ENCODE measurements at regions not wholly inside any gene's neighbourhood (a gene's known extent, or its start where the extent isn't known, plus 50 kb on each side); places are given as distances from the start of the nearest gene placed in this dataset.

DNA sequence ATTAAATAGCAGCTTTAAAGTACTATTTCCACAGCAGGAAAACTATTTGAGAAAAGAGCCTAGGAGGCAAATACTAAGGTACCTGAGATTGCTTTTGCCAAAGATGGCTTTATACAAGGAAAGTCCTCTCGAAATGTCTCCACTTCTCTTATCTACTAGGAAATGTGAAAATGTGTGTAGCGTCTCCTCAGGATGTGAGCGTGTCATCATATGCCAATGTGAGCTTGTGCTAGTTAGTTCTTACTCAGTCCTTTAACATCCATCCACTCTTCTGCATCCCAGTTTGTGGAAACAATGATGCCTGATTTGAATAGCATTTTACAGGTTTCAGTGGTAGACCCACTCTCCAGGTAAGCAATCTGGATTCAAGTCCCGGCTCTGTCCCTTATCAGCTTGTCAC lies 421.0 kb downstream of the DYNC2H1 start:
- DNase-seq (ENCODE audit: low read depth), result peak; percentile 68

DNA sequence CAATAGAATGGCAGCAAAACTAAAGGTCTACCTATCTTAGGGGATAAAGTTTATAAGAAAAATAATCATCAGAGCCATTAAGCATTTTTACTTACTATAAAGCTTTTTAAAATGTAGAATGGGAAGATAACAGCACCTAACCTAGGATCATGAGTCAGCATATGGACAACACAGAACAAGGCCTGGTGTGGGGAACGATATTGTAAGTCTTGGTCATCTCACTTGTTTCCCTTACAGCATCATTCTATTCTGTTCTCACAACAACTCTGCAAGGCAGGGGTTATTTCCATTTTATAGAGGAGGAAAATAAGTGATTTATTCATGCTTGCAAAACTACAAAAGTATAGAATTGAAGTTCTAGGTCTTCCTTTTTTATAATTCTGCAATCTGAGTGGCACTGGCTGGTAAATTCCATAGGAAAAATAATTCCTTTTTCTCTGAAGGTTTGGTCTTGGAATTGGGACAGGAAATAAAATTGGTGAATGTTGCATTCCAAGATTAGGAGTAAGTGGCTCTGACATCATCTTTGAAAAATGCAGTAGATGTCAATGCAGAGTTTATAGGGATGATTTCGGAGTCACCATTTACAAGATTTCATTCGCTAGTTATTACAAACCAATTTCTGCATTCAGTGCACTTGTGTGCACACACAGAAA lies 423.0 kb downstream of the DYNC2H1 start:
- peak; percentile 94 for DNase-seq (ENCODE audit: low read depth)

DNA sequence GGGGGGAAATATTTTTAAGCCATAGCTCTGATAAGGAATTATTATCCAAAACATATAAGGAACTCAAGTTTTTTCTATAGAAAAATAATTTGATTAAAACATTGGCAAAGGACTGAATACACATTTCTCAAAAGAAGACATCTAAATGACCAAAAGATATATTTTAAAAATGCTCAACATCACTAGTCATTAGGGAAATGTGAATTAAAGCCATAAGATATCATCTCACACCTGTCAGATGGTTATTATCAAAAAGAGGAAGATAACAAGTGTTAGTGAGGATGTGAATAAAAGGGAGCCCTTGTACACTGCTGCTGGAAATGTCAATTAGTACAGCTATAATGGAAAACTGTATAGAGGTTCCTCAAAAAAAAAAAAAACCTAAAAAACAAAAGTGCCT lies 425.0 kb downstream of the DYNC2H1 start:
- no peak for DNase-seq (ENCODE audit: low read depth)

DNA sequence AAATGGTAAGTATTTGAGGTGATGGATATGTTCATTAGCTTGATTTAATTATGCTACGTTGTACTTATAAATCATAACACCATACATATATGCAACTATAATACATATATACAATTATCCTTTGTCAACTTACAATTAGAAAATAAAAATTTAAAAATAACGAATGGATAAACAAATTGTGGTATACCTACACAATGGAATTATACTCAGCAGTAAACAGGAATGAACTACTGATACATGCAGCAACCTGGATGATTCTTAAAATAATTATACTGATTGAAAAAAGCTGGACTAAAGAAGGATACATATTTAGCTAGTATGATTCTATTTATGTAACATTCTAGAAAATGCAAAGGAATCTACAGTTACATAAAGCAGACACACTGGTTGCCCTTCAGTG lies 425.7 kb downstream of the DYNC2H1 start:
- no peak for DNase-seq (ENCODE audit: low read depth)

DNA sequence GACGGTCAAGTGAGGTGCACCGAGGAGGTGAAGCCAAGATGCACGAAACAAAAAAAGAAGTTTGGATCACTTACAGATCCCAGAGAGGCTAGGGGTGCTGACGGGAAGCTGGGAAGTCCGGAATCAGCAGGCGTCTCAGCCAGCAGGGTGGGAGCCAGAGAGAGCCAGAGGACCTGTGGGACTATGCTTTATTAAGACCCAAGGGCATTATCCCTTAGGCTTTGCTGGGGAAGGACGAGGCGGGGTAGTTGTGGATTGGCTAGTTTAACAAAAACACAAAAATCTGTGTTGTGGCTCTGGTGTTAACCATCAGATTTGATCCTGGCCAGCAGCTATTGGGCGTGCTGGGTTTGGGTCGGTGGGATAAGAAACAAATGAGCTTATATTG lies 427.1 kb downstream of the DYNC2H1 start:
- no peak for DNase-seq (ENCODE audit: low read depth)

DNA sequence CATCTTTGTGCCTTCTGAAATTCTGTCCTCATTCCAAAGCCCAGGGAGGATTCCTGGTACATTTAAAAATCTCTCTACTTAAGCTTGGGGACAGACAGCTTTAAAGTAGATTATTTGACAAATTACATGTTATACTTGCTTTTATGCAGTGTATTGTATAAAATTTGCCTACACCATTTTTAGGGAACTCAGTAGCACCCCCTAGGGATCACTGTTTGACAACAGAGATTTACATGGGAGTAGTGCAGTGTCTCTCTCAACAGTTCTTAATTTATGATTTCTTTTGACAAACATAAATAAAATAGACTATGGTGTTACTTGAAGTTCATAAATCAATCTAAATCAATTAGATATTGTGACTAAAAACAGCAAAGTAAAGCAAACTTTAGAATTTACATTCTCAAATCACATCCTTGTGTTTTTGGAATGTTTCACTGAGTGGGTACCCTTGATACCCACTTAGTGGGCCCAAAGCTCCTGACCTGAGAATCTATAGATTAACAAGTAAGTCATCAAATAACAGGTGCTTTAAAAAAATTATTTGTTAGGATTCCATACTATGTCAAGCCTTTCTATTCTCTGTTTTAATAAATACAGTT lies 428.8 kb downstream of the DYNC2H1 start:
- peak; percentile 68 for DNase-seq (ENCODE audit: low read depth)

DNA sequence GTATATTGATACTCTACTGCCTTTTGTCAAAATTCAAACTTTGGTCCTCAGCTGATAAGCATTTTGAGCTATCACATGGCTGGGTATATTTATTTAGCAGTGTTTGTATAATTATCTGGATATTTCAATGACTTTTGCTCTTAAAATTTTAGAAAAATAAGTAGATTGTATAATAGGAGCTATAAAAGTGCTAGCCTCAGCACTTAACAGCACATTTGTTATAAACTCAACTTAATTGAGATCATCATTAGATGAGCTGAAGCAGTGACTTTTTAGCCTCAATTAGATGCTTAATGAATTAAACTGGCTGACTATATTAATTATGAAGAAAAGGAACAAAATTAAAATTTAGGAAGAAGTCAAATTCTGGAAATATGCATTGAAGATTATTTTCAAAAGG lies 429.9 kb downstream of the DYNC2H1 start:
- DNase-seq (ENCODE audit: low read depth), result no peak

DNA sequence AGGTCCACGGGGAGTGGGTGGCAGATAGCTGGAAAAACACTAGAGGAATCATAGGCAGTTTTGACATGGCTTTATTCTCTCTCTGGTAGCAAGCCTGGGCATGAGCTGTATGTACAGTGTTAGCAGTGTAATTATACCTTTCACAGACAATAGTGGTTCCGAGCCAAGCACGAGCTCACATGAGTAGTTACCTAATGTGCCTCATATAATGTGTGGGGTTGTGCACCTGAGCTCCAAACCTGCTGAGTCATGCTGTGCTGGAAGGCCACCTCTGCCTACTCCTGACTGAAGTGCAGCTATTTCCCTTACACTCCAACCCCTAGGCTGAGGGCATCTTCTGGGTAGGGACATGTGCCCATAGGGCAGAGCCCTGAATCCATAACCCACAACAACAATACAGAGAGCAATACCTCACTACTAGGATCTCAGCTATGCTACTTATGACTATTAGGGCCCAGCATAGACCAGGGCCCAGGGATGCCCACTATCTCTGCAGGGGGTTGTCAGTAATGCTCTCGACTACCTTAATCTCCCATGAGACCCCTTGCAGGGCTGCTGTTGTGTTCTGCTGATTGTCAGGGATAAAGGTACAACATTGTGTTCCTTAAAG lies 432.1 kb downstream of the DYNC2H1 start:
- no peak for DNase-seq (ENCODE audit: low read depth)

DNA sequence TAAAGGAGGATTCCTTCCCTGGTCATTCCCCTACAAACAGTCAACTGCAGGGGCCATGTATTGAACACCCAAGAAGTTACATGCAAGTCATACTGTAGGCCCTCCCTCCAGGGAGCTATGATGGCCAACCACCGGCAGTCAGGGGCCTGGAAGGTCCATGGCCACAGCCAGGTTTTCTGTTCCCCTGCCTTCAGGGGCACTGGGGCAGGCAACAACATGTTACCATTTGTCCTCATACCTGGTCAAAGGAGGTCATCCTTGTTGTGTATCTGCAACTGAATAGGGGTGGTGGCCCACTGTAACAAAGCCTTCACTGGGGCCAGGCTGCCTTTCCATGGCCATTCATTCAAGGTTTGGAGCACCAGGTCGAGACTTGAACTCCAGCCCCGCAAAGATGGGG lies 433.6 kb downstream of the DYNC2H1 start:
- no peak for DNase-seq (ENCODE audit: low read depth)

DNA sequence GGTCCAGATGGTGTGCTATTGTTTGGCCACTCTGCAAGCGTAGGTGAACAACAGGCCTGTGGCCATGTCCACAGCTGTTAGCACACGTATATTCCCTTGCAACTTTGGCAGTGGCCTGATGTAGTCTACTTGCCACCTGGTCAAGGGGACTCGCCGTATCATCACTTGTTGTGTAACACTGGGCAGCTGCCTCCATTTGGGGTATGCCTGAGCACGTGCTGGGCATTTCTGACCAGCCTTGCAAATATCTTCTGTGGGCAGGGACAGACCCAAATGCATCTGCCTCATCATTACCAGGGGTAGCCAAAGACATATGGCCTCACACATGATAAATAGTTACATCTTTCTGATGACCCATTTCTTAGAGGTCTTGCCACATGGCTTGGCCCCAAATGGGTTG lies 434.2 kb downstream of the DYNC2H1 start:
- DNase-seq (ENCODE audit: low read depth), result no peak

DNA sequence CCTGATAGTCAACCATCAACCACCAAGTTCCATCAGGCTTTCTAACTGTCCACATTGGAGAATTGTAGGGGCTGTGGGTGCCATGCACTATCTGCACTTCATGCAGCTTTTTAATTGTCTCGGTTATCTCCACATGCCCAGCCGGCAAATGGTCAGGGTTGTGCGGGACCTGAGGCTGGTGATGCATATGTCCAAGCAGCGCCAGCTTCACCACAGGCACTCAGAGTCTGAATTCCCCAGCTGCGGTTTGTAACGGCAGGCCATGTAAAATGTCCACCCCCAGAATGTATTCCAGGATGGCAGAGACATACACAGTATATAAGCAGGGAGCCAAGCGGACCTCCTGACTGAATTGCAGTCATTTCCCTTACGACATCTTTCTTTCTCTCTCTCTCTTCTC lies 435.6 kb downstream of the DYNC2H1 start:
- no peak for DNase-seq (ENCODE audit: low read depth)

DNA sequence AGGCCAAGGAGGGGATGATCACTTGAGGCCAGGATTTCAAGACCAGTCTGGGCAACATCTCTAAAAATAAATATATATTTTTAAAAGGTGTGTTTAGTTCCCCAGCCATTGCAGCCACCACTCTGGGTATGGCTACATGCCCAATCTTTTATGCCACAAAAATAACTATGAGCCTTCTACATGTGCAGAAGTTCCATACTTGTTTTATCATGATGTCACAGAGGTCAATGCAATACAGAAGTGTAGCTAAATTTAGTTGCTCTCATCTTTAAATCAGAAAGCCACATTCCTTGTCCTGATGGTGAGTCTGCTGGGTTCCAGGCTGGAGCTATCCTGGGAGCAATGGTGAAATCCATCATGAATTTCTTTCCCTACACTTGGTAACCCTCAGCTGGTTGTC lies 436.3 kb downstream of the DYNC2H1 start:
- no peak for DNase-seq (ENCODE audit: low read depth)

DNA sequence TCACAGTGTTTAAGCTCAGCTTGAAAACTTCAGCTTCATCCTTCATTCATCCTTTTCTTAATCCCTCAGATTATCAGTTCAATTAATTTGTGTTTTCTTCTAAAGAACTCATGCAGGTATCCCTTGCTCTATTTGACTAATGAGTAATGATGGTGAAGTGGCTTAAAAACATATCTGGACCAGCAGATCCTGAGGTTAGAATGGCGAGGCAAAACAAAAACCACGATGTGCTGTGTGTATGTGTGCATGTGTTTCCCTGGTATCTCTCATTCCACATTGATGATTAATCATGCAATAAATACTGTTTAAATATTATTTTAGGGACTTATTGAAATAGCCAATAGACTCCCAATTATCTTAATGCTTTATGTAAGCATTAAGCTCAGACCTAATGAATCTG lies 437.0 kb downstream of the DYNC2H1 start:
- peak; percentile 50 for DNase-seq (ENCODE audit: low read depth)

DNA sequence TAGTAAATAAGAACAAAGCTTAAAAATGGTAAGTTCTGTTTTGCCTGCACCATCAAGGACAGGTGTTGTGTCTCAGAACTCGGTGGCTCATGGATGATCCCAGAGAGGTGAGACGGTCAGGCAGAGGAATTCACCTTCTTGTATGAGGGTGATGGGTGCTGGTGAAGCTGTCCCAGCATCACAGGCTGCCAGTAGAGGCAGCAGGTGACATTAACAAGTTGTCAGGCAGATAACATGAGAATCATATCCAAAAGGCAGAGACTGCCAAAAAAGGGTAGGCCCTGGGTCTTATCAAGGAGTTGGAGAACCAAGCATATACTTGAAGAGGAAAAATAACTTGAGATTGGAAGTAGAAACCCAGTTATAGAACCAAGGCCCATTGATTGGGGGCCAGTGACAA lies 437.8 kb downstream of the DYNC2H1 start:
- DNase-seq (ENCODE audit: low read depth), result no peak

DNA sequence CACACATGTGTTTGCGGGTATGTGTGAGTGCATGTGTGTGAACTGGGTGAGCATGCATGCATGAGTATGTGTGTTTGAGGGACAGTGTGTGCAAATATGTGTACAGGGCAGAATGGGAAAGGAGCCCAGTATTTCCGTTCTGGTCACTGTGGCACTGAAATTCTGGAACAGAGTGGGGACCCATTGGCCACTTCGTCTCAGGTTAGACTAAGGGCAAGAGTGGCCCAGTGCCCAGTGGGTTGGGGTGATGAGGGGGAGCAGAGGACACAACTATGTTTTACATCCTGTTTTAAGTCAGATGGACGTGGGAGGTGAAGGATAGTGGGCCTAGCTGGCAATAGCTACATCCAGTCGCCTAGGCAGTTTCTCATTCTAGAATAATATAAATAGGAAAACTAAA lies 438.5 kb downstream of the DYNC2H1 start:
- DNase-seq (ENCODE audit: low read depth), result no peak

DNA sequence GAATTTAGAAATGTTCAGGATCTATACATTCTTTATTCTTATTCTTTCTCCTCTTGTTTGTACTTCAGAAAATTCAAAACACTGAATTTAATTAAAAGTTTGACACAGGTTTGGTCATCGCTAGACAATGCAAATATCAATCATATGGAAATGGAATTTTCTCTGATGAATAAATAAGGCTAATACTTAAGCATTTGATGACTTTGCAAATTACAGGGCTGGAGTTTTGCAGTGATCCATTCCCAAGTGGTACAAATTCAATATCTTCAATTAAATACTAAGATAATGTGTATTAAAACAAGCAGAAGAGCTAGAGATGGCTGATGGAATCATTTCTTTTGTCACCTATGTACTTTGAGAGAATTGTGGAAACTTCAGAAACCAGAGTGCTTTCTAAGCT lies 439.6 kb downstream of the DYNC2H1 start:
- no peak for DNase-seq (ENCODE audit: low read depth)

DNA sequence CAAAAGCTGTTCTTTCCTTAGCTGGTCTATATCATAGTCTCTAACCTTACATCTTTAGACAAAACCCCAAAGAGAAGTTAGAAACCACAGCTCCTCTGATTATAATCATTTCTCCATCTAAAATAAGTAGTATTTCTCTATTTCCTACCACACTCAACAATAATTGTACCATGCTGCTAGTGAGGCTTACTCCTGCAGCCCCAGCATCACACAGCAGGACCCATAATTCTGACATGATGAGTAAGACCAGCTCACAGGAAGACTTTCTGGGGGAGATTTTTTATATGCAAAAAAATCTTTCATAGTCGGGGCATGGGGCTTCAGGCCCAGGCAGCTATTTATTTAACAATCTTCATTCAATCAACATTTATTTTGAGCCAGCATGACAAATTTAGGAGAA lies 441.6 kb downstream of the DYNC2H1 start:
- DNase-seq (ENCODE audit: low read depth), result no peak

DNA sequence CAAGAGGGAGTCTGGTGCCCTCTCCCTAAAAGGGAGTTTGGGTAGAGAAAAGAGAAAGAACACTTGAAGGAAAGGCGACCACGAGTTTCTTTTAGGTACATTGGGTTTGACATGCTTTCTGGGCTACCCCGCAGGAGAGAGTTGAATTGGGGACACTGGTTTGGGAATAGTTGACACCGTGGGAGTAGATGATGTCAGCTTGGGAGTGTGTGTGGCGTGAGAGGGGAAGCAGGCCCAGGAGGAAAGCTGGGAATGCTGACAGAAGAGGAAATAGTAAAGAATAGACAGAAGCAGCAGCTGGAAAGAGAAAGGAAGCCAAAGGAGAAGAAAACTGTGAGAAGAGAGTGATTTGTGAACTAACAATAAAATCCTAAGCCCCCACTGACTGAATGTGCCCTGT lies 442.9 kb downstream of the DYNC2H1 start:
- no peak for DNase-seq (ENCODE audit: low read depth)

DNA sequence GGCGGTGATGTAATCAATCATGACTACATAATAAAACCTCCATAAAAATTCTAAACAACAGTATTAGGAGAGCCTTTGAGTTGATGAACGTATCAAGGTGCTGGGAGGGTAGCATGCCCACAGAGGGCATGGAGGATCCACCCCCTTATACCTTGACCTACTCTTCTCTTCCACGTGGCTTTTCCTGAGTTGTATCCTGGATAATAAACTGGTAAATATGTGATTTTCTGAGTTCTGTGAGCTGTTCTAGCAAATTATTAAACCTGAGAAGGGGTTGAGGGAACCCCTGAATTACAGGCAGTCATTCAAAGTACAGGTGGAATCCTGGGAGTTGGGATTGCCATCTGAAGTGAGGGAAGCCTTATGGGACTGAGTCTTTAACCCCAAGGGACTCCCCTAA lies 446.9 kb downstream of the DYNC2H1 start:
- DNase-seq (ENCODE audit: low read depth), result no peak

DNA sequence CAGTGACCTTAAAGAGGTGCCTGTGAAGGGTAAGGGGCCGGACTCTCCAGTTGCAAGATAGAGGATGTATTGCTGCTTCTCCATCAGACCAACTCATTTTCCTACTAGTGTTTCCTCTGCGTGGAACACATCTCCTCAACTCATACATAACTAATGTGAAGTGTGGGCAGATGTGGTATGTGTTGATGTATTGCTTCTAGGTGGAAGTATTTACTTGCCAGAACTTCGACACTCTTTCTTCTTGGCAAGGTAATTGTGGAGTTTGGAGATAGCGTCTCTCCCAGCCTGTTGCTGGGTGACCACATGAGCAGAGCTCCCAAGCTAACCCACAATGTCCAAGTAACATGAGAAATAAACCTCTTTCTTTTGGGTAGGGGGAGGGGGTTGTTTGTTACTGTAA lies 456.9 kb downstream of the DYNC2H1 start:
- DNase-seq (ENCODE audit: low read depth), result no peak

DNA sequence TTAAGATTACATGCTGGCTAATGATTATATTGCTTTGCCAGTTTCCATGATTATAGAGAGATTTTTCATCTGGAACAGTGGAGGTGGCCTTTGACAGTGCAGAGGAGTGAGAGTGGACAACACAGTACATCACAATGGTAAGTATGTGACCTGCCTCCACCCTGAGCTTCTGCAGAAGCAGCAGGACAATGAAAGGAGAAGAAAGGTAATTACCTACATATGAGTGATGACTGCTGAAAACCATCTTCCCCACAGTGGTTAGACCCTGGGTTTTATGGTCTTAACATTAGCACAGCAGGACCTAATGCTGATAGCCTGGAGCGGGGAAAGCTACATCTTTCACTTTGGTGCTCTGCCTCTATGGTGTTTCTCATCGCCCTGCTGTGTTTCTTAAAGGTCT lies 454.7 kb upstream of the DDI1 start:
- DNase-seq (ENCODE audit: low read depth), result no peak

DNA sequence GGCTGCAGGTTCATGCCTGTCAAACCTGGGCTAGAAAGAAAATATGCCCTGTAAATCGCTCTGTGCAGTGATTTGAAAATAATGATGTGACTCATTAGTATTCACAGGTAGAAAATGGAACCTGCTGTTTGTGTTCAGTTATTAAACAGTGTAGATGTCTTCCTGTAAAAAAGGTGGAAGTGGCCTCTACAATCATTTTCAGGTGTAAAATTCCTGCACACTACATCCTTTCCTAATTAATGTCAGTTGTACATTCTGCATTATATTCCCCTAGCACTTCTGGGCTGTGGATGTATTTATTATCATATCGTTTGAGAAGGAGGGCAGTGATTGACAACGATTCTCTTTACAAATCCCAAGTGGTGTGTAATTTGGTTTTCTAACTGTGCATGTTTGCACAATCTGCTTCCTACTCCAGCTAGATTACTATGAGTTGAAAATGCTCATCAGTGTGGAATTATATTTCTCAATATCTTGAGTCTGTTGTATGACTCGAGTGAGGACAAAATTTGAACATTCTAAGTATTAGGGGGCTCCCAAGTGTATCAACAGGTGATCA lies 454.0 kb upstream of the DDI1 start:
- DNase-seq (ENCODE audit: low read depth), result peak; percentile 11

DNA sequence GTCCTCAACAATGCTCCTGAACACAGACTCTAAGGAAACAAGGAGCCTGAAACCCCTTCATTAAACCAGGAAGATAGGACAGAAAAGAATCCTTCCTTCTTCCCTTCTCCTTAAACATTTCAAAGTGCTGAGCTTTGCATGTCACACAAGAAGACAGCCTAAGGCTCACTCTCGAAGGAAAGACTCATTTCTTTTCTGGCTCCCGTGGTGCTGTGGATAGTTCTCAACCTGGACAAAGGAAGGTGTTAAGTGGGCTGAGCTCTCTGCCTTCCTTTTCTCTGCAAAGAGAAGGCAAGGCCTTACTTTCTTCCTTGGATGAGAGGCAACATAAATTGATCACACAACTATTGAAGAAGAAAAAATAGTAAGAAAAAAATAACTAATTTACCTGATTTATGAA lies 452.4 kb upstream of the DDI1 start:
- DNase-seq (ENCODE audit: low read depth), result no peak

DNA sequence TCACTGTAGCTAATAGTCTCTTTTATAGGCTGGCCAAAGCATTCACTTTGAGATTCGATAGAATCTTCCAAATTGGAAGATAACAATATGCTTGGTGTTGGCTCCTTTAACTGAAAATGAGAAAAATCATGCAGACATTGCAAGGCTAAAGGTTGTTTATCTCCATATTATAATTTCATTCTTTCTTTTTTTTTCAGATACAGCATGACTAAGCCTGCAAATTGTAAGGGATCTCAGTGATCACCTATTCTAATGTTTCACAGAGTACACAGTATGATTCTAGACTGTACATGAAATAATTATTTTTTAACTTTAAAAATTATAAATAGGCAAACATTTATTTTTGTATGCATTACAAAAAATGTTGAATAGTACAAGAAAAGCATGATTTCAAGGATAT lies 451.7 kb upstream of the DDI1 start:
- DNase-seq (ENCODE audit: low read depth), result no peak
